ENCODE measurements at regions not wholly inside any gene's neighbourhood (a gene's known extent, or its start where the extent isn't known, plus 50 kb on each side); places are given as distances from the start of the nearest gene placed in this dataset.

- H3K27ac ChIP-seq, result no peak overlapping the region
- H3K27me3 ChIP-seq, result no peaks in the 10 kb centered on the region
- no peaks in the 10 kb centered on the region for H3K4me1 ChIP-seq
- H3K9me3 ChIP-seq, result no peaks in the 10 kb centered on the region
- no peak for DNase-seq
- intact Hi-C loops (cut with DNase I), result no loop called here
- no peak for TF ChIP-seq CTCF (IDR thresholded peaks at IDR 0.05)
- H3K36me3 ChIP-seq, result no peaks in the 10 kb centered on the region
- ATAC-seq, result no peak
- no peak overlapping the region for H3K4me3 ChIP-seq
Measured at GRCh38 chr10:129236274-129236691, 230.8 kb upstream of the MGMT start.

- DNase-seq, result no peak
- Histone ChIP-seq H3K27ac (no peak overlapping the region), H3K9me3 (no peaks in the 10 kb centered on the region), H3K4me1 (no peaks in the 10 kb centered on the region), H3K4me3 (no peak overlapping the region), H3K36me3 (no peaks in the 10 kb centered on the region), H3K27me3 (no peaks in the 10 kb centered on the region)
- ATAC-seq, result no peak
- intact Hi-C loops (cut with DNase I), result no loop called here
- no peak for TF ChIP-seq CTCF (IDR thresholded peaks at IDR 0.05)
Measured at GRCh38 chr10:129241461-129241860, 225.6 kb upstream of the MGMT start.

- no peak for DNase-seq
- intact Hi-C loops (cut with DNase I), result no loop called here
- Histone ChIP-seq H3K27me3 (no peaks in the 10 kb centered on the region), H3K36me3 (no peaks in the 10 kb centered on the region), H3K9me3 (no peaks in the 10 kb centered on the region), H3K4me3 (no peak overlapping the region), H3K4me1 (no peaks in the 10 kb centered on the region), H3K27ac (no peak overlapping the region)
- no peak for TF ChIP-seq CTCF (IDR thresholded peaks at IDR 0.05)
- ATAC-seq, result no peak
Measured at GRCh38 chr10:129244298-129244697, 222.7 kb upstream of the MGMT start.

- no peaks in the 10 kb centered on the region for H3K36me3 ChIP-seq
- H3K4me3 ChIP-seq, result no peak overlapping the region
- intact Hi-C loops (cut with DNase I), result no loop called here
- H3K27ac ChIP-seq, result no peak overlapping the region
- H3K27me3 ChIP-seq, result no peaks in the 10 kb centered on the region
- DNase-seq (no peak), ATAC-seq (peak; percentile 8)
- no peaks in the 10 kb centered on the region for H3K9me3 ChIP-seq
- no peak for TF ChIP-seq CTCF (IDR thresholded peaks at IDR 0.05)
- no peaks in the 10 kb centered on the region for H3K4me1 ChIP-seq
Measured at GRCh38 chr10:129244757-129245156, 222.3 kb upstream of the MGMT start.

- intact Hi-C loops (cut with DNase I), result no loop called here
- Histone ChIP-seq H3K27me3 (no peaks in the 10 kb centered on the region), H3K36me3 (no peaks in the 10 kb centered on the region), H3K27ac (no peak overlapping the region), H3K4me1 (peaks cover 6% of the 10 kb centered on the region), H3K4me3 (no peak overlapping the region), H3K9me3 (no peaks in the 10 kb centered on the region)
- no peak for DNase-seq
- ATAC-seq, result no peak
- no peak for TF ChIP-seq CTCF (IDR thresholded peaks at IDR 0.05)
Measured at GRCh38 chr10:129253161-129253864, 213.7 kb upstream of the MGMT start.

GRCh38 chr10:129253865-129254179 is 213.2 kb upstream of the MGMT start:
- no peak overlapping the region for H3K4me3 ChIP-seq
- intact Hi-C loops (cut with DNase I), result no loop called here
- no peak overlapping the region for H3K27ac ChIP-seq
- no peaks in the 10 kb centered on the region for H3K9me3 ChIP-seq
- H3K4me1 ChIP-seq, result peaks cover 11% of the 10 kb centered on the region
- no peak for TF ChIP-seq CTCF (IDR thresholded peaks at IDR 0.05)
- ATAC-seq, result no peak
- no peaks in the 10 kb centered on the region for H3K27me3 ChIP-seq
- no peaks in the 10 kb centered on the region for H3K36me3 ChIP-seq
- no peak for DNase-seq
